Cardiac fibroblast (primary cell): ENCODE measurements at regions not wholly inside any gene's neighbourhood (a gene's known extent, or its start where the extent isn't known, plus 50 kb on each side); places are given as distances from the start of the nearest gene placed in this dataset.

Experiments
- DNase-seq, 2 donors: peaks; one replicate each; pipeline versions ENCODE4 v3.0.0 to v3.0.0-alpha.2; 2010; ENCODE audit warnings: low read depth in 2 of 2
- H3K4me3 ChIP-seq, 2 donors: replicated peaks in 1 of 2; 1 replicate in 1 of 2; 2 replicates in 1 of 2; pipeline ENCODE4 v1.5.1; 2011; ENCODE audit warnings: low read depth in 2 of 2, low read length in 2 of 2, mild to moderate bottlenecking in 2 of 2, moderate library complexity in 1 of 2
- CTCF ChIP-seq: IDR thresholded peaks from one replicate; pipeline ENCODE4 v1.5.1; 2011; ENCODE audit warnings: low read depth, mild to moderate bottlenecking, low read length, inconsistent platforms

GRCh38 chr9:134589748-134590147, 51.9 kb upstream of the COL5A1 start:
- H3K4me3 ChIP-seq: no peak overlapping the region
- TF ChIP-seq CTCF: no peak
- DNase-seq: no peak

GRCh38 chr9:134590240-134591081, 51.1 kb upstream of the COL5A1 start:
- no peak for TF ChIP-seq CTCF
- peak; percentile 61 to 73 for DNase-seq

GRCh38 chr9:134591082-134591571, 50.5 kb upstream of the COL5A1 start:
- DNase-seq: peak in 1 of 2 donors; percentile 44
- H3K4me3 ChIP-seq: peak overlapping the region in 1 of 2 donors; percentile 24
- no peak for TF ChIP-seq CTCF

More at GRCh38 chr9:134590240-134591081, 51.1 kb upstream of the COL5A1 start:
- no peak overlapping the region for H3K4me3 ChIP-seq

GRCh38 chr9:134591573-134591981, 50.0 kb upstream of the COL5A1 start:
- TF ChIP-seq CTCF: no peak
- peak; percentile 61 to 64 for DNase-seq
- peak overlapping the region in 1 of 2 donors; percentile 24 for H3K4me3 ChIP-seq
